M059J (cell line): ENCODE measurements at regions not wholly inside any gene's neighbourhood (a gene's known extent, or its start where the extent isn't known, plus 50 kb on each side); places are given as distances from the start of the nearest gene placed in this dataset.
"Not testable (repeated sequence)": the region's sequence is repeated elsewhere in the genome, so short reads cannot be mapped to it uniquely, and the experiment has no call there.

ENCODE experiments used
- DNase-seq: peaks from one replicate; pipeline ENCODE4 v3.0.0-alpha.2; 2012; ENCODE audit warnings: low read depth

- no peak for DNase-seq
Observed at GRCh38 chr11:57047610-57048009, 58.9 kb downstream of the OR5AK2 start.

GRCh38 chr11:57049749-57050148 is 61.0 kb downstream of the OR5AK2 start:
- DNase-seq: no peak

DNA sequence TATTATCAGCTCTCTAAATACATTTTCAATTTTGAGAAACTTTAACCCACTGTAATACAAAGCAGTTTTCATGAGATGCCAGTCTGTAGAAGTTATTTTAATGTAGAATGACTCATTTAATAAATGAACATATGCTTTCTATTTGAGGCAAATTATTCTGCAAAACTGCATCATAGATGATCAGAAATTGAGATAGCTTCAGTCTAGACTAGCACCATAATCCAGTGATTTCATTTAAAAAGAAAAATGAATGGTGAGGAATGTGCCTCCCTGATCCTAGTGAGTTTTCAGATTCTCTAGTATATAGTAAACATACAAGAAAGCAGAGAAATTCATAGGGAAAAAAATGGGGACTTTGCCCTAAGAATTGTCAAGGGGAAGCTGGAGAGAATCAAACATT is 66.1 kb downstream of the OR5AK2 start:
- DNase-seq: no peak

DNA sequence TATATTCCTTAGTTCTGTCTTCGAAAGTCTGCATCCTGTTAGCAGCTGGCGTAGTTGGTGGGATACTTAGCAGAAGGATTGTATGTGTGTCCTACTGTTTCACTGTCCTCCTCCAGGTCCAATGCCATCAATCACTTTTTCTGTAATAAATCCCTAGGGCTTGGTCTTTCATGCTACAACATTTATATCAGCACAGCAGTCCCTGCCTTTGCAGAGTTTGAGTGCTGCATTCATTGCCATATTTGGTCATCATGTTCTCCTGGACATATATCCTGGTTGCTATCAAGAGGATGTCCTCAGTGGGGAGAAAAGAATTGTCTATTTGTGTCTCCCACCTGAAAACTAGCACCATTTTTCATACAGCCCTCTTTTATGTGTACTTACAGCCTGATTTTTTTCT is 67.0 kb downstream of the OR5AK2 start:
- DNase-seq: no peak

- no peak for DNase-seq
Observed at GRCh38 chr11:57056735-57057134, 68.0 kb downstream of the OR5AK2 start.

- DNase-seq: no peak
Observed at GRCh38 chr11:57057561-57057960, 68.8 kb downstream of the OR5AK2 start.

DNA sequence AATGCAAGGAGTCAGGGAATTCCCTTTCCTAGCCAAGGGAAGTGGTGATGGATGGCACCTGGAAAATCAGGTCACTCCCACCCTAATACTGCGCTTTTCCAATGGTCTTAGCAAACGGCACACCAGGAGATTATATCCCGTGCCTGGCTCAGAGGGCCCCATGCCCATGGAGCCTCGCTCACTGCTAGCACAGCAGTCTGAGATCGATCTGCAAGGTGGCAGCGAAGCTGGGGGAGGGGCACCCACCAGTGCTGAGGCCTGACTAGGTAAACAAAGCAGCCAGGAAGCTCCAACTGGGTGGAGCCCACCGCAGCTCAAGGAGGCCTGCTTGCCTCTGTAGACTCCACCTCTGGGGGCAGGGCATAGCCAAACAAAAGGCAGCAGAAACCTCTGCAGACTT is 74.2 kb downstream of the OR5AK2 start:
- DNase-seq: not testable (repeated sequence)

DNA sequence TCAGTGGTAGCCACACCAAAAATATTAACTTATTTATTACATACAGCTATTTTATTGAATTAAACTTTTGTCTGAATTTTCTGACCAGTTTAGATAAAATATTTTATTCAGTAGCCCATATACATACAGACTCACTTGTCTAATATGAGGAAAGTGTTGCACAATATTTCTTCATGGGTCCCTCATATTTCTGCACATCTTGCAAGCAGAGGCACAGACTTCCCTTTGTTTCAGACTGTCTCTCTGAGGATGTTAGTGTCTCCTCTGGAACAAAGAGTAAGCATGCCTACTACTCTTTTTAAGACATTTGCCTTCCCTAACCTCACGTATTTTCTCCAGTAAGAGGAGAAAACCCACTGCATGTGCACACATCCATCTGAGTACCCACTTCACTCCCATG is 81.2 kb downstream of the OR5AK2 start:
- DNase-seq: no peak

DNA sequence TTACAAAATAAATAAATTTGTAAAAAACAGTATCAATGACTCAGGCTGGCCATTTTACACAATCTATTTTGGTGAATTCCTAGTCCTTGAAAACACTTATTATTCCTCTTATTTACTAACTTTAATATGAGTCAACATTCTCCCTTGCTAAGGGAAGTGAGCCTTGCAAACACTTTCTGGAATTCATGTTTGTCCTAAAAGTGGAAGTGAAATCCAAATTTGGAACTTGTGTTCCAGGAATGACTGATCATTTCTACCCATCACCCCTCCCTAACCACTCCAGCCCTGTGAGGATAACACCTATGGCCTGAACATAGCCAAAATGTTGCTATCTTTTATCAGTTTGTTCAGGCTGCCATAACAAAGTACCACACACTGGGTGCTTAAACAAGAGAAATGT is 83.1 kb downstream of the OR5AK2 start:
- DNase-seq: peak; percentile 51

- DNase-seq: peak; percentile 94
Observed at GRCh38 chr11:57072640-57073039, 83.9 kb downstream of the OR5AK2 start.

GRCh38 chr11:57073128-57073527 is 84.4 kb downstream of the OR5AK2 start:
- peak; percentile 32 for DNase-seq

DNA sequence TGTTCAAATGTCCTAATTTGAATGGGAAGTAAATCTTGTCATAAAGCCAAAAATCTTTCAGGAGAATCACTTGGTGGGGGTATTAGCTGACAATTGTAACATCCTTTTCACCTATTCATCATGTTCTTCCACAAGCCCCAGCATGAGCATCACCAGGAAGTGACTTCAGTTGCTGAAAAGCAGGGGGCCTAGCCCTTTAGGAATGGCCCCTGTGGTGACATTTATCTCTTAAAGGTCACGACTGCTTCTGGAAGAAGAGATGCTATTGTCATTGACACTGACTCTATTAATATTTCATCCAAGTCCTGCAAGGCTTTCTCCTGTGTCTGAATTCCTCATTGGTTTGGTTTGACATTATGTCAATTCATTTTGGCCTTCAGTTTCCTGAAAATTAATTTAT is 92.6 kb downstream of the OR5AK2 start:
- no peak for DNase-seq

GRCh38 chr11:57082125-57082524 is 93.4 kb downstream of the OR5AK2 start:
- no peak for DNase-seq

GRCh38 chr11:57083641-57084385 is 95.1 kb downstream of the OR5AK2 start:
- no peak for DNase-seq

DNA sequence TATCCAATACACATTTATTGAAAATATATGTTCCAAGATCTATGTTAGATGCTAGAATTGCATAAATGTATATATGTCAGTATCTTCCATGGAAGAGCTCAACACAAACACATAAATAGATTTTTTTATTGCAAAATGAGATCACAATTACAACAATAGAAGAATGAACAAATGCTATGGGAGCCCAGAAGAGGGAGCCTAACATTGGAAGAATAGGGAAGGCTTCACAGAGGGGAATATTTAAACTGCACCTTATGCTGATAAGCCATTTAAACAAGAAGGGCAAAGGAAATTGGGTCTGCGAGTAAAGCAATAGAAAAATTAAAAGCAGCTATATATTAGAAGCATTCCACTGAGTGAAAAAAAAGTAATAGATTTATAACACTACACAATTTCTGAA is 96.1 kb upstream of the LRRC55 start:
- DNase-seq: no peak

- no peak for DNase-seq
Observed at GRCh38 chr11:57087991-57088390, 93.8 kb upstream of the LRRC55 start.

GRCh38 chr11:57092028-57092698 is 89.6 kb upstream of the LRRC55 start:
- DNase-seq: no peak

DNA sequence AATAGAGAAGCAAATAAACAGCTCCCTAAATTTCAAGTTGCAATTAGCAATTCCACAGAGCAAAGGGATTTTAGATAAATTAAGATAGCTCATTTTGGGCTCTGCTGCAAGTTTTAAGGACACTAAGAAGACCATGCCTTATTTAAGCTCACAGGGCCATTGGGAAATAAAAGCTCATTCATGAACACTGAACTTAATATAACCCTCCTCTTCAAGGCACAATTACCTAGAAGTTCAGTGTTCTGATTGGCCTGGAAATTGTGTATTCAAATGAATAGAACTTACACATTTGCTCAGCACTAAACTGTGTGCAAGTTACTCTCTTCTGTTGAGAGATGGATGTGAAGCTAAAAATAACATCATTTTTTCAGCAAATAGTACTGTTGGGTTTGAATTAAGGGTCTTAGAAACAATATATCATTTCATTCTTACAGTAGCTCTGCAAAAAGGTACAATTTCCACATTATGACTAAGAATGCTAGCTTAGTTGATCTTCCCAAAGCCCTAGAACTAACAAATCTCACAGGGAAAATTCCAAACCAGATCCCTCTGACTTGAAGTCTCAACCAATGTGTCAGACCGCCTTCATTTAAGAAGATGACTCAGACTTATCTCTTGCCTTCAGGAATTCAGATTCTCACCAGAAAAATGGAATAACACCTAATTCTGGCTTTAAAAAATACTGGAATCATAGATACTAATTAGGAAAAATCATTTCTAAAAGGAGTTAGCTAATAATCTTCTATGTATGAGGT is 87.4 kb upstream of the LRRC55 start:
- no peak for DNase-seq

DNA sequence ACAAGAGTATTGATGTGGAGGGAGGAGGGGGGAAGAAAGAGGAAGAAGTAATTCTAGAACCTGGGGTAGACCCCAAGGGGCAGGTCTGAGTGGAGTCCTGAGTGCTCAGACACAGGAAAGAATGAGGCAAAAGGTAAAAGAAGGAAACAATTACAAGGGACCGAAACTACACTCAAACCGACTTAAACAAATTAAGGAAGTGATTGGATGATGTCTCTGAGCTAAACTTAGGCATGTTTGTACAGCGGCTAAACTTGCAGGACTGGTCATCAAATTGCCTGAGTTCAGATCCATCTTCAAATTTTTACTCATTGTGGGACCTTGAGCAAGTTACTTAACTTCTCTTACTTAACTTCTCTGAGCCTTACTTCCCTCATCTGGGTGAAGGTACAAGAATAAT is 86.3 kb upstream of the LRRC55 start:
- DNase-seq: no peak

DNA sequence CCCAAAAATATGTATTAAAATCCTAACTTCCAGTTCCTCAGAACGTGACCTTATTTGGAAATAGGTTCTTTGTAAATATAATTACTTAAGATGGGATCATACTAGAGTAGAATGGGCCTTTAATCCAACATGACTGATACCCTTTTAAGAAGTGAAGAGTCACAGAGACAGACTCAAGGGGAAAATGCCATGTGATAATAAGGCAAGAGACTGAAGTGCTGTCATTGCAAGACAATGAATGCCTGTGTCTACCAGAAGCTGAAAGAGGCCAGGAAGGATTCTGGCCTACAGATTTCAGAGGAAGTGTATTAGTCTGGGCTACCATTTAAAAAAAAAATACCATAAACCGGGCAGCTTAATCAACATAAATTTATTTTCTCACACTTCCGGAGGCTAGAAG is 85.9 kb upstream of the LRRC55 start:
- DNase-seq: no peak

- DNase-seq: no peak
Observed at GRCh38 chr11:57097149-57097548, 84.6 kb upstream of the LRRC55 start.

GRCh38 chr11:57098191-57098590 is 83.6 kb upstream of the LRRC55 start:
- DNase-seq: no peak
